ENCODE measurements at regions not wholly inside any gene's neighbourhood (a gene's known extent, or its start where the extent isn't known, plus 50 kb on each side); places are given as distances from the start of the nearest gene placed in this dataset.

DNA sequence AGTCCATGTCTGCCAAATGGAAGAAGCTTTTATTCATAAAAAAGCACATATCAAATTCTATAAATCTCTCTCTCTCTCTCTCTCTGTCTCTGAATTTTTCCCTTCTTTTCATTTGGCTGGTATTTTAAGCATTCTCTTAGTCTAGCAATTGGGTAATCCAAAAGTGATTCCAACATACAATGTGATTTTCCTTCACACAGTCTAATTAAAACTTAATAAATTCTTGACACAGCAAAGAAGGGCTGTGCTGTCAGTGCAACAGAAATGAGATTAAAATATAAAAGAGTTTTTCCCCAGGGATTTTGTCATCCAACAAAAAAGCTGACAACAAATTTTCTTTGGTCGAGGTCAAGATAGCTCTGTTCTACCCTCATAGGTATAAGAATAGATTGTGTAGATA lies 216.9 kb downstream of the CENPC start:
- in situ Hi-C loops (cut with HindIII; ENCODE audit: low pct_unique_long_range_greater_than_20kb, low sequenced_read_pairs), result no loop called here
- Histone ChIP-seq H3K4me1 (ENCODE audit: control insufficient read depth, insufficient read depth, low read length) (no peaks in the 10 kb centered on the region), H3K27me3 (ENCODE audit: control insufficient read depth, insufficient read depth, low read length) (no peaks in the 10 kb centered on the region), H3K36me3 (ENCODE audit: control insufficient read depth, insufficient read depth, low read length) (no peaks in the 10 kb centered on the region), H3K4me3 (ENCODE audit: low read depth in 2 of 2, low read length in 2 of 2) (no peak overlapping the region), H3K27ac (ENCODE audit: low read length) (no peak overlapping the region), H3K9me3 (ENCODE audit: control insufficient read depth, insufficient read depth, low read depth, low read length) (no peaks in the 10 kb centered on the region)
- POLR2A ChIA-PET, result no interaction called here
- CTCF ChIA-PET, result no interaction called here
- intact Hi-C loops (cut with micrococcal nuclease; ENCODE audit: unreplicated experiment), result no loop called here
- TF ChIP-seq, protein P1, sequence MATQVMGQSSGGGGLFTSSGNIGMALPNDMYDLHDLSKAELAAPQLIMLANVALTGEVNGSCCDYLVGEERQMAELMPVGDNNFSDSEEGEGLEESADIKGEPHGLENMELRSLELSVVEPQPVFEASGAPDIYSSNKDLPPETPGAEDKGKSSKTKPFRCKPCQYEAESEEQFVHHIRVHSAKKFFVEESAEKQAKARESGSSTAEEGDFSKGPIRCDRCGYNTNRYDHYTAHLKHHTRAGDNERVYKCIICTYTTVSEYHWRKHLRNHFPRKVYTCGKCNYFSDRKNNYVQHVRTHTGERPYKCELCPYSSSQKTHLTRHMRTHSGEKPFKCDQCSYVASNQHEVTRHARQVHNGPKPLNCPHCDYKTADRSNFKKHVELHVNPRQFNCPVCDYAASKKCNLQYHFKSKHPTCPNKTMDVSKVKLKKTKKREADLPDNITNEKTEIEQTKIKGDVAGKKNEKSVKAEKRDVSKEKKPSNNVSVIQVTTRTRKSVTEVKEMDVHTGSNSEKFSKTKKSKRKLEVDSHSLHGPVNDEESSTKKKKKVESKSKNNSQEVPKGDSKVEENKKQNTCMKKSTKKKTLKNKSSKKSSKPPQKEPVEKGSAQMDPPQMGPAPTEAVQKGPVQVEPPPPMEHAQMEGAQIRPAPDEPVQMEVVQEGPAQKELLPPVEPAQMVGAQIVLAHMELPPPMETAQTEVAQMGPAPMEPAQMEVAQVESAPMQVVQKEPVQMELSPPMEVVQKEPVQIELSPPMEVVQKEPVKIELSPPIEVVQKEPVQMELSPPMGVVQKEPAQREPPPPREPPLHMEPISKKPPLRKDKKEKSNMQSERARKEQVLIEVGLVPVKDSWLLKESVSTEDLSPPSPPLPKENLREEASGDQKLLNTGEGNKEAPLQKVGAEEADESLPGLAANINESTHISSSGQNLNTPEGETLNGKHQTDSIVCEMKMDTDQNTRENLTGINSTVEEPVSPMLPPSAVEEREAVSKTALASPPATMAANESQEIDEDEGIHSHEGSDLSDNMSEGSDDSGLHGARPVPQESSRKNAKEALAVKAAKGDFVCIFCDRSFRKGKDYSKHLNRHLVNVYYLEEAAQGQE (IDR thresholded peaks at IDR 0.05; ENCODE audit: insufficient read depth in 1 of 2, low read depth in 2 of 2, low read length in 1 of 2), result no peak
- TF ChIP-seq POLR2AphosphoS5 (IDR thresholded peaks at IDR 0.05; ENCODE audit: low read depth, low read length), result no peak
- no peak for TF ChIP-seq SIN3A (IDR thresholded peaks at IDR 0.05; ENCODE audit: borderline replicate concordance, insufficient read depth, low read depth, low read length)
- TF ChIP-seq, protein P2, sequence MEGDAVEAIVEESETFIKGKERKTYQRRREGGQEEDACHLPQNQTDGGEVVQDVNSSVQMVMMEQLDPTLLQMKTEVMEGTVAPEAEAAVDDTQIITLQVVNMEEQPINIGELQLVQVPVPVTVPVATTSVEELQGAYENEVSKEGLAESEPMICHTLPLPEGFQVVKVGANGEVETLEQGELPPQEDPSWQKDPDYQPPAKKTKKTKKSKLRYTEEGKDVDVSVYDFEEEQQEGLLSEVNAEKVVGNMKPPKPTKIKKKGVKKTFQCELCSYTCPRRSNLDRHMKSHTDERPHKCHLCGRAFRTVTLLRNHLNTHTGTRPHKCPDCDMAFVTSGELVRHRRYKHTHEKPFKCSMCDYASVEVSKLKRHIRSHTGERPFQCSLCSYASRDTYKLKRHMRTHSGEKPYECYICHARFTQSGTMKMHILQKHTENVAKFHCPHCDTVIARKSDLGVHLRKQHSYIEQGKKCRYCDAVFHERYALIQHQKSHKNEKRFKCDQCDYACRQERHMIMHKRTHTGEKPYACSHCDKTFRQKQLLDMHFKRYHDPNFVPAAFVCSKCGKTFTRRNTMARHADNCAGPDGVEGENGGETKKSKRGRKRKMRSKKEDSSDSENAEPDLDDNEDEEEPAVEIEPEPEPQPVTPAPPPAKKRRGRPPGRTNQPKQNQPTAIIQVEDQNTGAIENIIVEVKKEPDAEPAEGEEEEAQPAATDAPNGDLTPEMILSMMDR (IDR thresholded peaks at IDR 0.05), result no peak
- TF ChIP-seq TCF7L2 (IDR thresholded peaks at IDR 0.05; ENCODE audit: low read depth, low read length), result no peak
- BruUV-seq (replicated peaks), result no TSS peak
- ATAC-seq, result no peak
- no peak for DNase-seq (ENCODE audit: low read depth, low spot score)

DNA sequence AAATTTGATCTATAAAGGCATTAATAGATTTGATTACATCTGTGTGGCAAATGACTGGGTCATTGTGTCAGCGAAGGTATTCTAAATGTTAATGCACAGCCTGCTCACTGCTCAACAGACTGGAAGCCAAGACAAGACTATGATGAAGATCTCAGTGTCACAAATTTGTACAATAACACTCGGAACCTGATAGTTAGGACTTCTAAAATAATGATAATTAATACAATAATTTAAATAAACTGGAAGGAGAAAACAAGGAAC lies 217.4 kb downstream of the CENPC start:
- intact Hi-C loops (cut with micrococcal nuclease; ENCODE audit: unreplicated experiment) (no loop called here), in situ Hi-C loops (cut with HindIII; ENCODE audit: low pct_unique_long_range_greater_than_20kb, low sequenced_read_pairs) (no loop called here)
- Histone ChIP-seq H3K9me3 (ENCODE audit: control insufficient read depth, insufficient read depth, low read depth, low read length) (no peaks in the 10 kb centered on the region), H3K36me3 (ENCODE audit: control insufficient read depth, insufficient read depth, low read length) (no peaks in the 10 kb centered on the region), H3K27me3 (ENCODE audit: control insufficient read depth, insufficient read depth, low read length) (no peaks in the 10 kb centered on the region), H3K4me1 (ENCODE audit: control insufficient read depth, insufficient read depth, low read length) (no peaks in the 10 kb centered on the region), H3K27ac (ENCODE audit: low read length) (no peak overlapping the region), H3K4me3 (ENCODE audit: low read depth in 2 of 2, low read length in 2 of 2) (no peak overlapping the region)
- ChIA-PET CTCF (no interaction called here), POLR2A (no interaction called here)
- no TSS peak for BruUV-seq (replicated peaks)
- TF ChIP-seq TCF7L2 (IDR thresholded peaks at IDR 0.05; ENCODE audit: low read depth, low read length) (no peak), SIN3A (IDR thresholded peaks at IDR 0.05; ENCODE audit: borderline replicate concordance, insufficient read depth, low read depth, low read length) (no peak), POLR2AphosphoS5 (IDR thresholded peaks at IDR 0.05; ENCODE audit: low read depth, low read length) (no peak)
- TF ChIP-seq, protein P1 (IDR thresholded peaks at IDR 0.05; ENCODE audit: insufficient read depth in 1 of 2, low read depth in 2 of 2, low read length in 1 of 2), result no peak
- TF ChIP-seq, protein P2 (IDR thresholded peaks at IDR 0.05), result no peak
- DNase-seq (ENCODE audit: low read depth, low spot score) (no peak), ATAC-seq (no peak)

Data from Panc1 (cell line).